Body of pancreas (tissue), 4 donors: ENCODE measurements at regions not wholly inside any gene's neighbourhood (a gene's known extent, or its start where the extent isn't known, plus 50 kb on each side); places are given as distances from the start of the nearest gene placed in this dataset.

Source experiments
- ATAC-seq: fragments of 150-250 bp; one replicate; pipeline ENCODE4 v1.9.1; 2016
- DNase-seq, 4 donors: peaks; one replicate each; pipeline ENCODE4 v3.0.0-alpha.2; 2019
- H3K27ac ChIP-seq, 4 donors: fragments of 200-600 bp; sonication (generic); 1 replicate in 3 of 4; 2 replicates in 1 of 4; pipeline versions ENCODE4 v1.5.1 to v1.6.1; 2016 to 2019; ENCODE audit warnings: mild to moderate bottlenecking in 1 of 4, mixed read lengths in 1 of 4, moderate library complexity in 1 of 4
- H3K27me3 ChIP-seq, 2 donors: fragments of 200-600 bp; sonication (generic); one replicate each; pipeline ENCODE4 v1.6.0; 2016; ENCODE audit warnings: mild to moderate bottlenecking in 1 of 2
- H3K36me3 ChIP-seq, 2 donors: fragments of 200-600 bp; sonication (generic); replicated peaks in 1 of 2; 2 replicates each; pipeline ENCODE4 v1.5.1; 2016; ENCODE audit warnings: low read depth in 2 of 2; ENCODE audit not compliant: insufficient read depth in 1 of 2
- H3K4me1 ChIP-seq: fragments of 200-600 bp; sonication (generic); one replicate; pipeline ENCODE4 v1.6.0; 2016
- H3K4me3 ChIP-seq, 2 donors: fragments of 200-600 bp; sonication (generic); 1 replicate in 1 of 2; 2 replicates in 1 of 2; pipeline ENCODE4 v1.5.1; 2016 to 2019
- H3K9me3 ChIP-seq, 3 donors: fragments of 200-600 bp; sonication (generic); 1 replicate in 2 of 3; 2 replicates in 1 of 3; pipeline ENCODE4 v1.5.1; 2016
- POLR2A ChIP-seq, 3 donors: fragments of 450-650 bp; IDR thresholded peaks; one replicate each; pipeline ENCODE4 v1.6.1; 2016; ENCODE audit warnings: antibody characterized with exemption in 3 of 3, mild to moderate bottlenecking in 2 of 3
- WGBS, 2 donors: methylation state at CpG; one replicate each; pipeline ENCODE4 v1.1.5; 2017; 5-methylcytosine and 5-hydroxymethylcytosine counted together
- intact Hi-C: fragments of 100-400 bp; cut with DNase I; formaldehyde crosslinking; loops from one replicate; pipeline ENCODE4 v1.15.1; 2023
- TF ChIP-seq, protein P1 (sequence below), 7 experiments: fragments of 450-650 bp in 4 of 7; fragments of 200-600 bp in 3 of 7; sonication (generic) in 3 of 7; IDR thresholded peaks; one replicate each; pipeline ENCODE4 v1.5.1; 2016 to 2019; ENCODE audit warnings: antibody characterized with exemption in 7 of 7

GRCh38 chr18:44331656-44332570 lies 348.8 kb upstream of the SETBP1 start:
- intact Hi-C loops: no loop called here
- Histone ChIP-seq H3K9me3 (no peaks in the 10 kb centered on the region), H3K4me1 (no peaks in the 10 kb centered on the region), H3K27me3 (no peaks in the 10 kb centered on the region), H3K36me3 (no peaks in the 10 kb centered on the region), H3K27ac (no peak overlapping the region), H3K4me3 (no peak overlapping the region)
- DNase-seq: no peak
- ATAC-seq: no peak
- TF ChIP-seq, protein P1, sequence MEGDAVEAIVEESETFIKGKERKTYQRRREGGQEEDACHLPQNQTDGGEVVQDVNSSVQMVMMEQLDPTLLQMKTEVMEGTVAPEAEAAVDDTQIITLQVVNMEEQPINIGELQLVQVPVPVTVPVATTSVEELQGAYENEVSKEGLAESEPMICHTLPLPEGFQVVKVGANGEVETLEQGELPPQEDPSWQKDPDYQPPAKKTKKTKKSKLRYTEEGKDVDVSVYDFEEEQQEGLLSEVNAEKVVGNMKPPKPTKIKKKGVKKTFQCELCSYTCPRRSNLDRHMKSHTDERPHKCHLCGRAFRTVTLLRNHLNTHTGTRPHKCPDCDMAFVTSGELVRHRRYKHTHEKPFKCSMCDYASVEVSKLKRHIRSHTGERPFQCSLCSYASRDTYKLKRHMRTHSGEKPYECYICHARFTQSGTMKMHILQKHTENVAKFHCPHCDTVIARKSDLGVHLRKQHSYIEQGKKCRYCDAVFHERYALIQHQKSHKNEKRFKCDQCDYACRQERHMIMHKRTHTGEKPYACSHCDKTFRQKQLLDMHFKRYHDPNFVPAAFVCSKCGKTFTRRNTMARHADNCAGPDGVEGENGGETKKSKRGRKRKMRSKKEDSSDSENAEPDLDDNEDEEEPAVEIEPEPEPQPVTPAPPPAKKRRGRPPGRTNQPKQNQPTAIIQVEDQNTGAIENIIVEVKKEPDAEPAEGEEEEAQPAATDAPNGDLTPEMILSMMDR (IDR thresholded peaks at IDR 0.05): no peak
- 72 to 81% methylated on average over 6 of the region's 6 CpGs for WGBS, 2 donors

DNA sequence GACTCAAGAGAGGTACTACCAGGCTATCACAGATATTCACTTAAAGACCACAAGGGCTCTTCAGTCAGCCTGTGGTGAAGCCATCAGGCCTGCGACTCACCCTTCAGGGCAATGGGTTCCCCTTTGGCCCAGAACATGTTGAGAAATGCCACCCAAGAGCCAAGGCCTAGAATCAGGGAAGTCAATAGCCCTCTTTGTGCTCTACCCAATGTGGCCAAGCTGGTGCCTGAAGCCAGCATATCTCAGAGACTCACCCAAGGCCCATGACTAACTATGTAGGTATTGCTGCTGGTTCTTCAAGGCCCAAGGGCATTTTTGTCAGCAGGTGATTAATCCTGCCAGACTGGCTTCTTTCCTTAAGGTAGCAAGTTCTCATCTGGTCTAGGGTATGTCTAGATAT lies 338.9 kb upstream of the SETBP1 start:
- ATAC-seq (no peak), DNase-seq (no peak)
- WGBS, 2 donors: 71 to 100% methylated on average over 1 of the region's 1 CpG
- Histone ChIP-seq H3K9me3 (peaks cover 0 to 4% (median 0%) of the 10 kb centered on the region in 3 donors), H3K27me3 (no peaks in the 10 kb centered on the region), H3K4me3 (no peak overlapping the region), H3K27ac (no peak overlapping the region), H3K36me3 (no peaks in the 10 kb centered on the region), H3K4me1 (no peaks in the 10 kb centered on the region)
- intact Hi-C loops: no loop called here
- TF ChIP-seq, protein P1 (IDR thresholded peaks at IDR 0.05): no peak
- TF ChIP-seq POLR2A (IDR thresholded peaks at IDR 0.05): no peak

DNA sequence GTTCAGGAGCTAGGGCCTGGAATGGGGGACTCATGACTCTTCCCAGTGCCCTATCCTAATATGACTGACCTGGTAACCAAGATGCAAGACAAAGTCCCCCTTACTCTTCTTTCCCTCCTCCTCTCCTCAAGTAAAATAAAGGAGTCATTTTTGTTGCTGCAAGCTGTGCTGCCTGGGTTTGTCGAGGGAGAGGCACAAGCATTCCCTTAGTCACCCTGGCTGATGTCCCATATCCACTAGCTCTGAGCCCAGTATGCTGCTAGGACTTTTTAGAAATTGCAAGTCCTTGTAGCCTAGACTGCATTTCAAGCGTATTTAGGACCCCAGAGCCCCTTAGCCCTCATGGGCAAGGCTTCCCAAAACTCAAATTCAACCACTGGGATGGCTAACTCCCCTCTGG lies 338.5 kb upstream of the SETBP1 start:
- DNase-seq (no peak), ATAC-seq (no peak)
- H3K27ac ChIP-seq: no peak overlapping the region
- H3K36me3 ChIP-seq: no peaks in the 10 kb centered on the region
- no peak overlapping the region for H3K4me3 ChIP-seq
- H3K27me3 ChIP-seq: no peaks in the 10 kb centered on the region
- 71 to 80% methylated on average over 2 of the region's 2 CpGs for WGBS, 2 donors
- intact Hi-C loops: no loop called here
- H3K4me1 ChIP-seq: no peaks in the 10 kb centered on the region
- H3K9me3 ChIP-seq: peaks cover 0 to 4% (median 0%) of the 10 kb centered on the region in 3 donors
- TF ChIP-seq, protein P1 (IDR thresholded peaks at IDR 0.05): no peak
- TF ChIP-seq POLR2A (IDR thresholded peaks at IDR 0.05): no peak

- ATAC-seq: no peak
- no peak overlapping the region for H3K27ac ChIP-seq
- no peaks in the 10 kb centered on the region for H3K36me3 ChIP-seq
- H3K27me3 ChIP-seq: no peaks in the 10 kb centered on the region
- H3K4me1 ChIP-seq: no peaks in the 10 kb centered on the region
- DNase-seq: no peak
- intact Hi-C loops: no loop called here
- WGBS, 2 donors: 88 to 95% methylated on average over 2 of the region's 2 CpGs
- H3K9me3 ChIP-seq: no peaks in the 10 kb centered on the region
- no peak overlapping the region for H3K4me3 ChIP-seq
- no peak for TF ChIP-seq POLR2A (IDR thresholded peaks at IDR 0.05)
- TF ChIP-seq, protein P1 (IDR thresholded peaks at IDR 0.05): no peak
Measured at GRCh38 chr18:44342946-44343345, 337.7 kb upstream of the SETBP1 start.

GRCh38 chr18:44343570-44343969 lies 337.1 kb upstream of the SETBP1 start:
- DNase-seq (no peak), ATAC-seq (no peak)
- Histone ChIP-seq H3K4me3 (no peak overlapping the region), H3K27me3 (no peaks in the 10 kb centered on the region), H3K27ac (no peak overlapping the region), H3K4me1 (no peaks in the 10 kb centered on the region), H3K9me3 (no peaks in the 10 kb centered on the region), H3K36me3 (no peaks in the 10 kb centered on the region)
- TF ChIP-seq POLR2A (IDR thresholded peaks at IDR 0.05): no peak
- TF ChIP-seq, protein P1 (IDR thresholded peaks at IDR 0.05): no peak
- intact Hi-C loops: no loop called here
